ENCODE measurements at regions not wholly inside any gene's neighbourhood (a gene's known extent, or its start where the extent isn't known, plus 50 kb on each side); places are given as distances from the start of the nearest gene placed in this dataset.

- no peak for DNase-seq
Measured at GRCh38 chr7:125241548-125241947, 311.9 kb upstream of the POT1 start.

- peak in 1 of 3 experiments; percentile 42 for DNase-seq
Measured at GRCh38 chr7:125222596-125222995, 293.0 kb upstream of the POT1 start.

- DNase-seq, result no peak
Measured at GRCh38 chr7:125218076-125218475, 288.5 kb upstream of the POT1 start.

GRCh38 chr7:125201002-125201401, 271.4 kb upstream of the POT1 start:
- no peak for DNase-seq

- peak in 2 of 3 experiments; percentile 49 to 89 for DNase-seq
Measured at GRCh38 chr7:125197731-125198393, 268.2 kb upstream of the POT1 start.

GRCh38 chr7:125195156-125195555, 265.5 kb upstream of the POT1 start:
- no peak for DNase-seq

GRCh38 chr7:125193263-125193662, 263.6 kb upstream of the POT1 start:
- no peak for DNase-seq

GRCh38 chr7:125184801-125185200, 255.2 kb upstream of the POT1 start:
- DNase-seq, result no peak

- peak; percentile 32 to 82 (median 70) for DNase-seq
Measured at GRCh38 chr7:125181569-125182267, 252.1 kb upstream of the POT1 start.

- DNase-seq, result no peak
Measured at GRCh38 chr7:125173571-125173970, 243.9 kb upstream of the POT1 start.

GRCh38 chr7:125169088-125169487, 239.5 kb upstream of the POT1 start:
- no peak for DNase-seq

- no peak for DNase-seq
Measured at GRCh38 chr7:125154930-125155329, 225.3 kb upstream of the POT1 start.

GRCh38 chr7:125149151-125149550, 219.5 kb upstream of the POT1 start:
- DNase-seq, result peak in 1 of 3 experiments; percentile 10

- DNase-seq, result no peak
Measured at GRCh38 chr7:125147047-125147446, 217.4 kb upstream of the POT1 start.

- no peak for DNase-seq
Measured at GRCh38 chr7:125136755-125137532, 207.3 kb upstream of the POT1 start.

GRCh38 chr7:125136341-125136740, 206.7 kb upstream of the POT1 start:
- no peak for DNase-seq

GRCh38 chr7:125130173-125130572, 200.5 kb upstream of the POT1 start:
- DNase-seq, result no peak

GRCh38 chr7:125127304-125127703, 197.7 kb upstream of the POT1 start:
- no peak for DNase-seq

GRCh38 chr7:125126376-125126775, 196.8 kb upstream of the POT1 start:
- DNase-seq, result no peak

GRCh38 chr7:125125315-125125714, 195.7 kb upstream of the POT1 start:
- DNase-seq, result no peak

- DNase-seq, result peak; percentile 37 to 86 (median 73)
Measured at GRCh38 chr7:125122173-125122572, 192.5 kb upstream of the POT1 start.

- peak in 2 of 3 experiments; percentile 24 to 62 for DNase-seq
Measured at GRCh38 chr7:125119559-125120115, 190.0 kb upstream of the POT1 start.

- no peak for DNase-seq
Measured at GRCh38 chr7:125118444-125118843, 188.8 kb upstream of the POT1 start.
